HCT116 (cell line): ENCODE measurements at regions not wholly inside any gene's neighbourhood (a gene's known extent, or its start where the extent isn't known, plus 50 kb on each side); places are given as distances from the start of the nearest gene placed in this dataset.

Source experiments
- ATAC-seq: fragments of 200-7000 bp; cut with Tn5 transposase; 2 replicates; pipeline ENCODE4 v1.9.1; 2020; ENCODE audit warnings: mild to moderate bottlenecking, moderate library complexity
- BruUV-seq: library from RNA; stranded (reverse); fragments of 400-500 nt; replicated peaks from 2 replicates; lab custom pipeline; 2021; lab: Mats Ljungman, UMichigan
- CTCF ChIA-PET: fragments of 300-600 bp; sonication (Branson Sonifier 250); formaldehyde crosslinking; loops from one replicate; lab custom pipeline; 2021; ENCODE audit warnings: antibody characterized with exemption; lab: Charles Lee
- POLR2A ChIA-PET: fragments of 300-600, 350-600 bp; sonication (Branson Sonifier 250); formaldehyde crosslinking; loops from one replicate; lab custom pipeline; 2021; ENCODE audit warnings: antibody characterized with exemption; lab: Charles Lee
- RAD21 ChIA-PET, 2 experiments: fragments of 300-600 bp; sonication (Branson Sonifier 250); formaldehyde crosslinking; loops; one replicate each; lab custom pipeline; 2023; ENCODE audit warnings: low total read pairs in 2 of 2; ENCODE audit not compliant: uncharacterized antibody in 2 of 2, unreplicated experiment in 2 of 2, low non-redundant PET in 1 of 2; lab: Charles Lee
- DNase-seq: peaks from one replicate; pipeline ENCODE4 v3.0.0-alpha.2; 2010; ENCODE audit warnings: low read depth, low spot score
- H2AFZ ChIP-seq: fragments of 200-600 bp; shearing (Covaris generic), sonication (generic); 2 replicates; pipeline ENCODE4 v1.6.1; 2017; ENCODE audit warnings: low read depth, mixed run types, mixed read lengths, antibody characterized with exemption, low read length; ENCODE audit not compliant: poor library complexity, severe bottlenecking
- H3K27ac ChIP-seq: 2 replicates; pipeline ENCODE4 v1.5.1; 2012; ENCODE audit warnings: low read depth, low read length
- H3K27me3 ChIP-seq: fragments of 200-600 bp; sonication (generic); 2 replicates; pipeline ENCODE4 v1.6.1; 2016; ENCODE audit warnings: mixed run types, low read length, mixed read lengths; ENCODE audit not compliant: insufficient read depth
- H3K36me3 ChIP-seq, 2 experiments: fragments of 200-500 bp in 1 of 2; fragments of 200-600 bp in 1 of 2; sonication (Bioruptor generic) in 1 of 2; sonication (generic) in 1 of 2; 2 replicates each; pipeline versions ENCODE4 v1.5.1 to v1.6.1; 2014 to 2016; ENCODE audit warnings: low read length in 2 of 2, inconsistent platforms in 1 of 2, mixed read lengths in 1 of 2, mixed run types in 1 of 2; ENCODE audit not compliant: insufficient read depth in 2 of 2, control insufficient read depth in 1 of 2
- H3K4me1 ChIP-seq, 2 experiments: fragments of 200-600 bp in 1 of 2; sonication (generic) in 1 of 2; 2 replicates each; pipeline versions ENCODE4 v1.5.1 to v1.6.1; 2012 to 2017; ENCODE audit warnings: low read length in 2 of 2, inconsistent platforms in 1 of 2, mild to moderate bottlenecking in 1 of 2, mixed read lengths in 1 of 2, mixed run types in 1 of 2, moderate library complexity in 1 of 2; ENCODE audit not compliant: insufficient read depth in 2 of 2, control insufficient read depth in 1 of 2
- H3K4me2 ChIP-seq: fragments of 200-600 bp; sonication (generic); 2 replicates; pipeline ENCODE4 v1.6.1; 2017; ENCODE audit warnings: mixed run types, low read length, mixed read lengths
- H3K4me3 ChIP-seq, 2 experiments: fragments of 200-600 bp in 1 of 2; sonication (generic) in 1 of 2; replicated peaks in 1 of 2; 2 replicates each; pipeline ENCODE4 v1.5.1; 2011 to 2016; ENCODE audit warnings: low read length in 2 of 2, control low read depth in 1 of 2, low read depth in 1 of 2, mild to moderate bottlenecking in 1 of 2, mixed read lengths in 1 of 2, mixed run types in 1 of 2
- H3K79me2 ChIP-seq: fragments of 200-600 bp; sonication (generic); 2 replicates; pipeline ENCODE4 v1.6.1; 2017; ENCODE audit warnings: mild to moderate bottlenecking, mixed run types, low read length, moderate library complexity, mixed read lengths; ENCODE audit not compliant: insufficient read depth
- H3K9ac ChIP-seq: fragments of 200-600 bp; sonication (generic); 2 replicates; pipeline ENCODE4 v1.6.1; 2016; ENCODE audit warnings: low read length, mixed read lengths
- H3K9me2 ChIP-seq: fragments of 200-600 bp; sonication (generic), shearing (Covaris generic); 2 replicates; pipeline ENCODE4 v1.6.1; 2017; ENCODE audit warnings: mixed run types, mild to moderate bottlenecking, moderate library complexity; ENCODE audit not compliant: insufficient read depth
- H3K9me3 ChIP-seq, 2 experiments: fragments of 200-500 bp in 1 of 2; fragments of 200-600 bp in 1 of 2; sonication (Bioruptor generic) in 1 of 2; sonication (generic) in 1 of 2; 2 replicates each; pipeline ENCODE4 v1.6.1; 2014 to 2017; ENCODE audit warnings: low read length in 2 of 2, mixed read lengths in 2 of 2, inconsistent platforms in 1 of 2, low read depth in 1 of 2, mild to moderate bottlenecking in 1 of 2, mixed run types in 1 of 2, moderate library complexity in 1 of 2; ENCODE audit not compliant: control insufficient read depth in 1 of 2, insufficient read depth in 1 of 2
- H4K20me1 ChIP-seq: fragments of 200-600 bp; sonication (generic), shearing (Covaris generic); 2 replicates; pipeline ENCODE4 v1.6.1; 2017; ENCODE audit warnings: mixed run types, mild to moderate bottlenecking, moderate library complexity; ENCODE audit not compliant: insufficient read depth
- CBX3 ChIP-seq: IDR thresholded peaks from 2 replicates; pipeline ENCODE4 v1.6.1; 2012; ENCODE audit warnings: low read depth
- CEBPB ChIP-seq: IDR thresholded peaks from 2 replicates; pipeline ENCODE4 v1.6.1; 2012; ENCODE audit warnings: low read depth
- EGR1 ChIP-seq: IDR thresholded peaks from 2 replicates; pipeline ENCODE4 v1.6.1; 2012; ENCODE audit warnings: low read depth
- RAD21 ChIP-seq: IDR thresholded peaks from 2 replicates; pipeline ENCODE4 v1.6.1; 2012; ENCODE audit warnings: low read depth, mild to moderate bottlenecking
- REST ChIP-seq: IDR thresholded peaks from 2 replicates; pipeline ENCODE4 v1.6.1; 2012; ENCODE audit warnings: low read depth
- SIN3A ChIP-seq: IDR thresholded peaks from 2 replicates; pipeline ENCODE4 v1.6.1; 2012; ENCODE audit warnings: low read depth
- SRF ChIP-seq: IDR thresholded peaks from 2 replicates; pipeline ENCODE4 v1.6.1; 2012; ENCODE audit warnings: low read depth
- ZBTB33 ChIP-seq: IDR thresholded peaks from 2 replicates; pipeline ENCODE4 v1.6.1; 2011; ENCODE audit warnings: mild to moderate bottlenecking, low read length, moderate library complexity; ENCODE audit not compliant: insufficient replicate concordance; ENCODE audit errors: extremely low read depth
- intact Hi-C: fragments of 100-400 bp; cut with micrococcal nuclease; formaldehyde crosslinking; loops from 2 replicates; pipeline ENCODE4 v1.10.0; 2022

DNA sequence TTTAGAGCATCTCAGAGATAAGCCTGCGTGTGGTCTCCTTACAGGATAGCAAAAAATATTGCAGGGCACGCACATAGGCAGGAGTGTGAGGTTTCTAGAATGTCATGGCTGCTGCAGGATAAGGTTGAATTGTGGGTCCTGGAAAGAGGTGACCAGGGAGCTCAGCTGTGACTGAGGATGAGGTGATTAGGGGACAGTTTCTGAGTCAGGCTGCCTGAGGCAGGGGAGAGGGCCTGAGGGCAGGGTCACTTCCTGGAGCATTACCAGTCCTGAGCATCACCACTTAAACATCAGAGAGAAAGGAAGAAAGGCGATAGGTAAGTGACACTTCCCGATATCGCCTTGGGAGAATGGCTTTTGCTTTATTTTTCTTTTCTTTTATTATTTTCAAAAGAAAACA is 813.8 kb downstream of the TUSC7 start:
- RAD21 ChIA-PET = no interaction called here
- intact Hi-C loops = no loop called here

More for the DNA sequence above, 813.8 kb downstream of the TUSC7 start:
- DNase-seq (no peak), ATAC-seq (no peak)
- Histone ChIP-seq H2AFZ (no peak overlapping the region), H4K20me1 (no peaks in the 10 kb centered on the region), H3K79me2 (no peaks in the 10 kb centered on the region), H3K9ac (no peak overlapping the region), H3K4me3 (no peak overlapping the region), H3K9me2 (no peaks in the 10 kb centered on the region), H3K27ac (no peak overlapping the region), H3K4me1 (no peaks in the 10 kb centered on the region), H3K4me2 (no peak overlapping the region), H3K9me3 (no peaks in the 10 kb centered on the region), H3K36me3 (no peaks in the 10 kb centered on the region), H3K27me3 (peaks cover 10% of the 10 kb centered on the region)
- ChIA-PET POLR2A (no interaction called here), CTCF (no interaction called here)
- no peak for TF ChIP-seq CEBPB
- no peak for TF ChIP-seq EGR1
- no peak for TF ChIP-seq REST
- TF ChIP-seq RAD21 = no peak
- TF ChIP-seq SIN3A = no peak
- TF ChIP-seq SRF = no peak
- TF ChIP-seq ZBTB33 = no peak
- no peak for TF ChIP-seq CBX3
- BruUV-seq = no TSS peak
